ENCODE measurements at regions not wholly inside any gene's neighbourhood (a gene's known extent, or its start where the extent isn't known, plus 50 kb on each side); places are given as distances from the start of the nearest gene placed in this dataset.
"Not testable (repeated sequence)": the region's sequence is repeated elsewhere in the genome, so short reads cannot be mapped to it uniquely, and the experiment has no call there.

GRCh38 chr7:63348755-63349408, 649.8 kb upstream of the ZNF722 start:
- TF ChIP-seq POLR2A, CTCF (IDR thresholded peaks at IDR 0.05): not testable (repeated sequence)

Measured in heart left ventricle (tissue), 13 donors.